ENCODE measurements at regions not wholly inside any gene's neighbourhood (a gene's known extent, or its start where the extent isn't known, plus 50 kb on each side); places are given as distances from the start of the nearest gene placed in this dataset.
"Not testable (repeated sequence)": the region's sequence is repeated elsewhere in the genome, so short reads cannot be mapped to it uniquely, and the experiment has no call there.

GRCh38 chr10:80957161-80957560 lies 419.5 kb downstream of the SH2D4B start:
- TF ChIP-seq POLR2A (IDR thresholded peaks at IDR 0.05): no peak
- TF ChIP-seq CTCF (IDR thresholded peaks at IDR 0.05): no peak
- Histone ChIP-seq H3K9me3 (no peaks in the 10 kb centered on the region), H3K4me3 (replicated peaks in 1 of 3) (no peak overlapping the region), H3K27me3 (no peaks in the 10 kb centered on the region), H3K36me3 (no peaks in the 10 kb centered on the region), H3K4me1 (no peaks in the 10 kb centered on the region), H3K27ac (no peak overlapping the region)
- intact Hi-C loops (cut with DNase I): no loop called here
- no peak for DNase-seq
- 86 to 91% methylated on average over 4 of the region's 4 CpGs for WGBS, 2 donors

- no peak for TF ChIP-seq CTCF (IDR thresholded peaks at IDR 0.05)
- TF ChIP-seq POLR2A (IDR thresholded peaks at IDR 0.05): no peak
- Histone ChIP-seq H3K4me3 (replicated peaks in 1 of 3) (no peak overlapping the region), H3K4me1 (no peaks in the 10 kb centered on the region), H3K9me3 (no peaks in the 10 kb centered on the region), H3K36me3 (no peaks in the 10 kb centered on the region), H3K27ac (no peak overlapping the region), H3K27me3 (no peaks in the 10 kb centered on the region)
- 77 to 79% methylated on average over 2 of the region's 2 CpGs for WGBS, 2 donors
- no peak for DNase-seq
- intact Hi-C loops (cut with DNase I): no loop called here
Measured at GRCh38 chr10:80964179-80964578, 426.5 kb downstream of the SH2D4B start.

GRCh38 chr10:80964955-80965614 lies 427.4 kb downstream of the SH2D4B start:
- intact Hi-C loops (cut with DNase I): no loop called here

GRCh38 chr10:80966326-80966986 lies 428.8 kb downstream of the SH2D4B start:
- WGBS, 2 donors: 35 to 43% methylated on average over 3 of the region's 3 CpGs
- no peak overlapping the region for H3K4me3 ChIP-seq (replicated peaks in 1 of 3)
- no peak for DNase-seq
- no peak overlapping the region for H3K27ac ChIP-seq
- H3K27me3 ChIP-seq: no peaks in the 10 kb centered on the region
- TF ChIP-seq CTCF (IDR thresholded peaks at IDR 0.05) (no peak), POLR2A (IDR thresholded peaks at IDR 0.05) (no peak)
- no peaks in the 10 kb centered on the region for H3K9me3 ChIP-seq
- H3K4me1 ChIP-seq: no peaks in the 10 kb centered on the region
- intact Hi-C loops (cut with DNase I): no loop called here
- no peaks in the 10 kb centered on the region for H3K36me3 ChIP-seq

More at GRCh38 chr10:80964955-80965614, 427.4 kb downstream of the SH2D4B start:
- Histone ChIP-seq H3K27ac (no peak overlapping the region), H3K36me3 (no peaks in the 10 kb centered on the region), H3K27me3 (no peaks in the 10 kb centered on the region), H3K4me3 (replicated peaks in 1 of 3) (no peak overlapping the region), H3K4me1 (no peaks in the 10 kb centered on the region), H3K9me3 (no peaks in the 10 kb centered on the region)
- 74 to 80% methylated on average over 3 of the region's 3 CpGs for WGBS, 2 donors
- TF ChIP-seq POLR2A (IDR thresholded peaks at IDR 0.05): no peak
- no peak for TF ChIP-seq CTCF (IDR thresholded peaks at IDR 0.05)
- DNase-seq: no peak

GRCh38 chr10:80967357-80967756 lies 429.7 kb downstream of the SH2D4B start:
- H3K9me3 ChIP-seq; H3K4me3 ChIP-seq (replicated peaks in 1 of 3); H3K36me3 ChIP-seq; H3K27ac ChIP-seq; intact Hi-C loops (cut with DNase I); DNase-seq; H3K4me1 ChIP-seq; H3K27me3 ChIP-seq: not testable (repeated sequence)
- WGBS, 2 donors: 93 to 97% methylated on average over 4 of the region's 4 CpGs
